HG03460 (cell line): ENCODE measurements at regions not wholly inside any gene's neighbourhood (a gene's known extent, or its start where the extent isn't known, plus 50 kb on each side); places are given as distances from the start of the nearest gene placed in this dataset.

Source experiments
- ATAC-seq: cut with Tn5 transposase; IDR thresholded peaks from one replicate; pipeline ENCODE4 v1.9.1; 2021; ENCODE audit not compliant: unreplicated experiment

- no peak for ATAC-seq
Measured at GRCh38 chr4:15270201-15270600, 157.6 kb upstream of the C1QTNF7 start.

GRCh38 chr4:15286041-15286440 is 141.8 kb upstream of the C1QTNF7 start:
- ATAC-seq, result no peak

- ATAC-seq, result no peak
Measured at GRCh38 chr4:15291122-15291521, 136.7 kb upstream of the C1QTNF7 start.

- no peak for ATAC-seq
Measured at GRCh38 chr4:15293711-15294110, 134.1 kb upstream of the C1QTNF7 start.

- no peak for ATAC-seq
Measured at GRCh38 chr4:15294202-15294601, 133.6 kb upstream of the C1QTNF7 start.

GRCh38 chr4:15294832-15295231 is 133.0 kb upstream of the C1QTNF7 start:
- no peak for ATAC-seq

GRCh38 chr4:15295421-15296162 is 132.2 kb upstream of the C1QTNF7 start:
- ATAC-seq, result no peak

- ATAC-seq, result no peak
Measured at GRCh38 chr4:15297344-15297743, 130.5 kb upstream of the C1QTNF7 start.

GRCh38 chr4:15299627-15300026 is 128.2 kb upstream of the C1QTNF7 start:
- no peak for ATAC-seq

- ATAC-seq, result no peak
Measured at GRCh38 chr4:15303052-15303641, 124.7 kb upstream of the C1QTNF7 start.

GRCh38 chr4:15314974-15315373 is 112.9 kb upstream of the C1QTNF7 start:
- no peak for ATAC-seq

GRCh38 chr4:15317246-15317645 is 110.6 kb upstream of the C1QTNF7 start:
- ATAC-seq, result no peak

GRCh38 chr4:15318621-15319348 is 109.0 kb upstream of the C1QTNF7 start:
- no peak for ATAC-seq

- ATAC-seq, result no peak
Measured at GRCh38 chr4:15320121-15320678, 107.6 kb upstream of the C1QTNF7 start.

- ATAC-seq, result no peak
Measured at GRCh38 chr4:15322006-15322405, 105.8 kb upstream of the C1QTNF7 start.

GRCh38 chr4:15325987-15326386 is 101.8 kb upstream of the C1QTNF7 start:
- no peak for ATAC-seq

- ATAC-seq, result no peak
Measured at GRCh38 chr4:15327311-15328298, 100.2 kb upstream of the C1QTNF7 start.

GRCh38 chr4:15331930-15332329 is 95.9 kb upstream of the C1QTNF7 start:
- no peak for ATAC-seq

- ATAC-seq, result no peak
Measured at GRCh38 chr4:15332377-15332776, 95.5 kb upstream of the C1QTNF7 start.
